PC-9 (cell line): ENCODE measurements at regions not wholly inside any gene's neighbourhood (a gene's known extent, or its start where the extent isn't known, plus 50 kb on each side); places are given as distances from the start of the nearest gene placed in this dataset.

ENCODE experiments used
- CTCF ChIP-seq: fragments of 200-600 bp; sonication (generic); conservative IDR thresholded peaks from 2 replicates; pipeline ENCODE4 v1.6.1; 2017; ENCODE audit warnings: mixed run types, antibody characterized with exemption, mild to moderate bottlenecking, moderate library complexity
- EZH2 ChIP-seq: fragments of 200-600 bp; sonication (generic); IDR thresholded peaks from 2 replicates; pipeline ENCODE4 v1.8.0; 2017; ENCODE audit warnings: antibody characterized with exemption, low read depth

- TF ChIP-seq CTCF (no peak), EZH2 (no peak)
Measured at GRCh38 chr2:239608723-239609122, 207.9 kb upstream of the HDAC4 start.
